H1 (cell line): ENCODE measurements at regions not wholly inside any gene's neighbourhood (a gene's known extent, or its start where the extent isn't known, plus 50 kb on each side); places are given as distances from the start of the nearest gene placed in this dataset.

Experiments
- CTCF ChIA-PET: fragments of 300-600 bp; sonication (Branson Sonifier 250); formaldehyde crosslinking; loops from one replicate; lab custom pipeline; 2021; ENCODE audit not compliant: partially characterized antibody; lab: Charles Lee
- POLR2A ChIA-PET: fragments of 300-600 bp; sonication (Branson Sonifier 250); formaldehyde crosslinking; loops from one replicate; lab custom pipeline; 2021; ENCODE audit warnings: inconsistent platforms; ENCODE audit not compliant: partially characterized antibody; lab: Charles Lee
- DNase-seq, 2 experiments: peaks; one replicate each; pipeline versions ENCODE4 v3.0.0 to v3.0.0-alpha.2; 2010 to 2022; ENCODE audit warnings: low spot score in 2 of 2, low read depth in 1 of 2, mixed read lengths in 1 of 2
- FAIRE-seq: peaks from 2 replicates; lab custom pipeline; 2011; peaks lifted over from hg19 to GRCh38; lab: Jason Lieb, UNC
- H2AFZ ChIP-seq: 2 replicates; pipeline ENCODE4 v1.8.1; 2012; ENCODE audit warnings: low read length, inconsistent platforms
- H2AK5ac ChIP-seq: 2 replicates; pipeline ENCODE4 v1.6.1; 2013; ENCODE audit warnings: low read depth, low read length
- H2BK120ac ChIP-seq: replicated peaks from 2 replicates; pipeline ENCODE3; 2013; ENCODE audit warnings: low read depth, low read length, inconsistent platforms
- H2BK12ac ChIP-seq: 2 replicates; pipeline ENCODE4 v1.6.1; 2013; ENCODE audit warnings: low read depth, low read length
- H2BK15ac ChIP-seq: 2 replicates; pipeline ENCODE4 v1.6.1; 2013; ENCODE audit warnings: low read length
- H2BK20ac ChIP-seq: 2 replicates; pipeline ENCODE4 v1.6.1; 2013; ENCODE audit warnings: low read length
- H2BK5ac ChIP-seq: 2 replicates; pipeline ENCODE4 v1.6.1; 2013; ENCODE audit warnings: low read depth, low read length
- H3K14ac ChIP-seq: 2 replicates; pipeline ENCODE4 v1.6.1; 2013; ENCODE audit warnings: inconsistent platforms; ENCODE audit not compliant: insufficient read length
- H3K18ac ChIP-seq: 2 replicates; pipeline ENCODE4 v1.6.1; 2013; ENCODE audit warnings: low read length; ENCODE audit errors: extremely low read depth
- H3K23ac ChIP-seq: 2 replicates; pipeline ENCODE4 v1.6.1; 2013; ENCODE audit warnings: inconsistent platforms; ENCODE audit not compliant: insufficient read length
- H3K23me2 ChIP-seq: 2 replicates; pipeline ENCODE4 v1.6.1; 2013; ENCODE audit warnings: low read depth, low read length
- H3K27ac ChIP-seq: 2 replicates; pipeline ENCODE4 v1.6.1; 2011; ENCODE audit warnings: low read depth, low read length, inconsistent platforms
- H3K27me3 ChIP-seq, 4 experiments: replicated peaks in 1 of 4; 1 replicate in 1 of 4; 2 replicates in 3 of 4; pipeline versions ENCODE4 v1.6.1 to v1.8.1; 2011 to 2013; ENCODE audit warnings: low read length in 3 of 4, mild to moderate bottlenecking in 3 of 4, inconsistent platforms in 2 of 4, mixed read lengths in 2 of 4, moderate library complexity in 1 of 4; ENCODE audit not compliant: control insufficient read depth in 3 of 4, insufficient read depth in 3 of 4; ENCODE audit errors: extremely low read depth in 1 of 4
- H3K36me3 ChIP-seq, 4 experiments: 2 replicates each; pipeline versions ENCODE4 v1.6.1 to v1.8.1; 2011 to 2013; ENCODE audit warnings: mild to moderate bottlenecking in 4 of 4, low read length in 3 of 4, moderate library complexity in 2 of 4, control low read depth in 1 of 4, inconsistent platforms in 1 of 4; ENCODE audit not compliant: insufficient read depth in 4 of 4, control insufficient read depth in 2 of 4
- H3K4ac ChIP-seq: replicated peaks from 2 replicates; pipeline ENCODE3; 2013; ENCODE audit warnings: low read length, low read depth, mixed read lengths, inconsistent platforms; ENCODE audit not compliant: insufficient read length
- H3K4me1 ChIP-seq, 4 experiments: replicated peaks in 1 of 4; 1 replicate in 1 of 4; 2 replicates in 3 of 4; pipeline versions ENCODE4 v1.6.1 to v1.8.1; 2011 to 2013; ENCODE audit warnings: low read length in 3 of 4, inconsistent platforms in 2 of 4, mixed read lengths in 1 of 4; ENCODE audit not compliant: insufficient read depth in 4 of 4, control insufficient read depth in 3 of 4
- H3K4me2 ChIP-seq, 2 experiments: 2 replicates each; pipeline versions ENCODE4 v1.6.1 to v1.8.1; 2011 to 2013; ENCODE audit warnings: low read depth in 2 of 2, low read length in 2 of 2, control low read depth in 1 of 2, inconsistent platforms in 1 of 2, mild to moderate bottlenecking in 1 of 2; ENCODE audit not compliant: insufficient read depth in 1 of 2
- H3K4me3 ChIP-seq, 4 experiments: fragments of 200-600, 300-600 bp in 1 of 4; sonication (generic), shearing (Covaris generic), sonication (Bioruptor Twin) in 1 of 4; 2 replicates each; pipeline versions ENCODE4 v1.5.1 to v1.8.1; 2011 to 2016; ENCODE audit warnings: low read length in 4 of 4, low read depth in 3 of 4, control low read depth in 2 of 4, inconsistent platforms in 2 of 4, mild to moderate bottlenecking in 2 of 4, mixed read lengths in 1 of 4, moderate library complexity in 1 of 4; ENCODE audit not compliant: insufficient read depth in 2 of 4; ENCODE audit errors: extremely low read depth in 1 of 4
- H3K56ac ChIP-seq: replicated peaks from 2 replicates; pipeline ENCODE3; 2013; ENCODE audit warnings: low read depth, mild to moderate bottlenecking, mixed read lengths, low read length, inconsistent platforms; ENCODE audit not compliant: insufficient read length
- H3K79me1 ChIP-seq: 2 replicates; pipeline ENCODE4 v1.6.1; 2013; ENCODE audit warnings: low read depth, low read length, control low read depth
- H3K79me2 ChIP-seq, 2 experiments: 2 replicates each; pipeline versions ENCODE4 v1.6.1 to v1.8.1; 2012 to 2013; ENCODE audit warnings: low read length in 2 of 2, mild to moderate bottlenecking in 2 of 2, inconsistent platforms in 1 of 2; ENCODE audit not compliant: insufficient read depth in 2 of 2, control insufficient read depth in 1 of 2
- H3K9ac ChIP-seq, 4 experiments: replicated peaks in 1 of 4; 1 replicate in 1 of 4; 2 replicates in 3 of 4; pipeline versions ENCODE4 v1.6.1 to v1.8.1; 2011 to 2013; ENCODE audit warnings: low read depth in 3 of 4, low read length in 3 of 4, control low read depth in 2 of 4, mild to moderate bottlenecking in 2 of 4, moderate library complexity in 2 of 4, inconsistent platforms in 1 of 4; ENCODE audit errors: extremely low read depth in 1 of 4
- H3K9me3 ChIP-seq, 2 experiments: 2 replicates each; pipeline versions ENCODE4 v1.6.1 to v1.8.1; 2012 to 2013; ENCODE audit warnings: mild to moderate bottlenecking in 2 of 2, moderate library complexity in 2 of 2, control low read depth in 1 of 2, inconsistent platforms in 1 of 2, low read depth in 1 of 2, low read length in 1 of 2, mixed read lengths in 1 of 2; ENCODE audit not compliant: insufficient read depth in 2 of 2
- H4K20me1 ChIP-seq, 2 experiments: replicated peaks in 1 of 2; 2 replicates each; pipeline versions ENCODE3 to v1.8.1; 2011 to 2013; ENCODE audit warnings: inconsistent platforms in 2 of 2, low read length in 2 of 2, mild to moderate bottlenecking in 1 of 2; ENCODE audit not compliant: insufficient read depth in 2 of 2, control insufficient read depth in 1 of 2
- H4K5ac ChIP-seq: 2 replicates; pipeline ENCODE4 v1.6.1; 2013; ENCODE audit warnings: low read length, low read depth, mixed read lengths, inconsistent platforms; ENCODE audit not compliant: insufficient read length
- H4K8ac ChIP-seq: 2 replicates; pipeline ENCODE4 v1.8.0; 2013; ENCODE audit warnings: mild to moderate bottlenecking, moderate library complexity, low read length, inconsistent platforms; ENCODE audit not compliant: insufficient read depth; ENCODE audit errors: extremely low read depth
- H4K91ac ChIP-seq: replicated peaks from 2 replicates; pipeline ENCODE3; 2013; ENCODE audit warnings: low read length, mixed read lengths, inconsistent platforms; ENCODE audit not compliant: insufficient read length
- ASH2L ChIP-seq: fragments of 200-600, 300-600 bp; sonication (generic); IDR thresholded peaks from one replicate; pipeline ENCODE4 v1.7.1; 2017; ENCODE audit warnings: low read length
- CHD1 ChIP-seq: IDR thresholded peaks from 2 replicates; pipeline ENCODE4 v1.6.1; 2012; ENCODE audit warnings: low read depth, low read length, improper control_type of control experiment
- KDM4A ChIP-seq: IDR thresholded peaks from one replicate; pipeline ENCODE4 v1.7.1; 2012; ENCODE audit warnings: low read depth, mild to moderate bottlenecking, moderate library complexity, low read length, inconsistent platforms; ENCODE audit not compliant: severe bottlenecking
- KDM5A ChIP-seq: fragments of 200-600 bp; IDR thresholded peaks from 2 replicates; pipeline ENCODE4 v1.7.1; 2012; ENCODE audit warnings: mild to moderate bottlenecking, low read length, inconsistent platforms, mixed read lengths
- SP1 ChIP-seq: IDR thresholded peaks from 2 replicates; pipeline ENCODE4 v1.6.1; 2011; ENCODE audit warnings: low read depth, low read length
- SP2 ChIP-seq: IDR thresholded peaks from 2 replicates; pipeline ENCODE4 v1.6.1; 2012; ENCODE audit warnings: mild to moderate bottlenecking, low read length, inconsistent platforms
- TAF1 ChIP-seq: IDR thresholded peaks from 2 replicates; pipeline ENCODE4 v1.6.1; 2011; ENCODE audit warnings: mild to moderate bottlenecking, low read depth, low read length
- ZNF274 ChIP-seq: IDR thresholded peaks from 2 replicates; pipeline ENCODE4 v1.7.0; 2012; ENCODE audit warnings: low read length, borderline replicate concordance; ENCODE audit errors: extremely low read depth
- WGBS, 2 experiments: shearing (Covaris generic) in 1 of 2; methylation state at CpG; one replicate each; pipeline versions ENCODE4 v1.1.6 to v1.1.7; 2013 to 2015; ENCODE audit warnings: low lambda C conversion rate in 2 of 2, mixed read lengths in 2 of 2, inconsistent platforms in 1 of 2, low coverage in 1 of 2, missing lambda C conversion rate in 1 of 2; ENCODE audit not compliant: insufficient replicate concordance in 2 of 2, insufficient coverage in 1 of 2, insufficient read length in 1 of 2; ENCODE audit errors: extremely low coverage in 1 of 2, missing lambda C conversion rate in 1 of 2; 5-methylcytosine and 5-hydroxymethylcytosine counted together

GRCh38 chrX:27522500-27522899 lies 59.4 kb upstream of the PPP4R3C start:
- no peak for TF ChIP-seq ASH2L
- TF ChIP-seq SP1 = no peak
- TF ChIP-seq TAF1 = no peak
- TF ChIP-seq CHD1 = no peak
- TF ChIP-seq ZNF274 = no peak
- TF ChIP-seq KDM5A = no peak
- TF ChIP-seq SP2 = no peak
- TF ChIP-seq KDM4A = no peak
- no peak for FAIRE-seq

More at GRCh38 chrX:27522500-27522899, 59.4 kb upstream of the PPP4R3C start:
- Histone ChIP-seq H3K9me3 (peaks cover 0 to 6% of the 10 kb centered on the region in 2 experiments; a peak in 1 of 4 replicates), H3K18ac (no peak overlapping the region), H2AFZ (no peak overlapping the region), H2BK15ac (no peak overlapping the region), H3K4me1 (no peaks in the 10 kb centered on the region), H3K36me3 (no peaks in the 10 kb centered on the region), H4K8ac (no peak overlapping the region), H3K79me1 (no peaks in the 10 kb centered on the region), H2AK5ac (no peak overlapping the region), H3K14ac (no peak overlapping the region), H3K4me3 (no peak overlapping the region), H3K23me2 (no peaks in the 10 kb centered on the region), H3K4me2 (no peak overlapping the region), H2BK20ac (no peak overlapping the region), H3K27me3 (no peaks in the 10 kb centered on the region), H4K5ac (no peak overlapping the region), H4K91ac (no peak overlapping the region), H3K4ac (no peak overlapping the region), H3K79me2 (no peaks in the 10 kb centered on the region), H4K20me1 (no peaks in the 10 kb centered on the region), H2BK5ac (no peak overlapping the region), H2BK120ac (no peak overlapping the region), H2BK12ac (no peak overlapping the region), H3K27ac (no peak overlapping the region), H3K56ac (no peak overlapping the region), H3K9ac (no peak overlapping the region), H3K23ac (no peak overlapping the region)
- WGBS, 2 experiments = 100% methylated on average over 1 of the region's 1 CpG; no CpG with 5 or more reads in 1 of the 2 experiments
- no peak for DNase-seq
- ChIA-PET CTCF (no interaction called here), POLR2A (interaction anchor here (0.6 kb wide), 1 partner anchor 756 kb away, joined by 4 read pairs; no protein-coding TSS in a partner anchor)
